Mucosa of descending colon (tissue), 3 donors: ENCODE measurements at regions not wholly inside any gene's neighbourhood (a gene's known extent, or its start where the extent isn't known, plus 50 kb on each side); places are given as distances from the start of the nearest gene placed in this dataset.

Experiments
- ATAC-seq: fragments of 200-7000 bp; cut with Tn5 transposase; one replicate; pipeline ENCODE4 v1.9.1; 2020; ENCODE audit warnings: mild to moderate bottlenecking, moderate library complexity
- DNase-seq, 3 donors: peaks; one replicate each; pipeline ENCODE4 v3.0.0-alpha.2; 2020
- H3K36me3 ChIP-seq: fragments of 200-600 bp; one replicate; pipeline ENCODE4 v1.8.0; 2021; ENCODE audit warnings: low read depth, mild to moderate bottlenecking
- H3K4me1 ChIP-seq: fragments of 200-600 bp; one replicate; pipeline ENCODE4 v1.8.0; 2021; ENCODE audit warnings: low read depth, mild to moderate bottlenecking
- H3K4me3 ChIP-seq: fragments of 200-600 bp; one replicate; pipeline ENCODE4 v1.8.0; 2021; ENCODE audit warnings: mild to moderate bottlenecking
- H3K9me3 ChIP-seq: fragments of 200-600 bp; one replicate; pipeline ENCODE4 v1.8.0; 2021; ENCODE audit warnings: mild to moderate bottlenecking
- CTCF ChIP-seq: fragments of 200-600 bp; IDR thresholded peaks from one replicate; pipeline ENCODE4 v1.8.0; 2022; ENCODE audit warnings: antibody characterized with exemption, mild to moderate bottlenecking
- intact Hi-C, 2 donors: fragments of 100-400 bp; cut with DNase I in 1 of 2; cut with micrococcal nuclease in 1 of 2; formaldehyde crosslinking; loops; one replicate each; pipeline versions ENCODE4 v1.11.0 to v1.11.1; 2022; cut with DNase I, micrococcal nuclease
- donor health status: DM: no; HTN: no; CAD: no; lungs with moderate emphysema.
- donor health status: DM: no; HTN: no; CAD: no.
- donor health status: DM: no; HTN: yes; CAD: no.

GRCh38 chr5:163988566-163988965 is 483.1 kb downstream of the MAT2B start:
- intact Hi-C loops, result no loop called here
- ATAC-seq (no peak), DNase-seq (no peak)
- H3K9me3 ChIP-seq, result no peaks in the 10 kb centered on the region
- no peaks in the 10 kb centered on the region for H3K4me1 ChIP-seq
- H3K36me3 ChIP-seq, result no peaks in the 10 kb centered on the region
- no peak overlapping the region for H3K4me3 ChIP-seq
- TF ChIP-seq CTCF, result no peak

GRCh38 chr5:163993126-163993525 is 487.7 kb downstream of the MAT2B start:
- ATAC-seq, result no peak
- H3K9me3 ChIP-seq, result no peaks in the 10 kb centered on the region
- H3K4me1 ChIP-seq, result no peaks in the 10 kb centered on the region
- H3K4me3 ChIP-seq, result no peak overlapping the region
- no peaks in the 10 kb centered on the region for H3K36me3 ChIP-seq
- TF ChIP-seq CTCF, result no peak
- intact Hi-C loops, result no loop called here
- no peak for DNase-seq

DNA sequence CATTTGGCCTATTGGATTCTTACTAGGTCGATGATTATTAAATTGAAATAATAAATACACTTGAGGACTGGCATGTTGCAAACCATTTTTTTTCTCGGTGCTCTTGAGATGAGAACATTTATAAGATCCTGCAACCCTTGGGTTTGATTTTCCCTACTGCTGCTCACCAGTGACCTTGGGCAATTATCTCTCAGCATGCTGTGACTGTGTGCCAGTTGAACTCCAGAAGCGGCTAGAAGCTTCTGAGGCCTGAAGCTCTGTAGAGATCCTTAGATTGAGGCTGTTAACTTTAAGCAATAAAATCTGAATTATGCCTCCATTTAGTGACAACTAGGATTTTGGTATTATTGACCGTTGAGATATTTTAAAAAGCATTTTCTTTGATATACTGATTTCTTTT is 489.8 kb downstream of the MAT2B start:
- Histone ChIP-seq H3K9me3 (no peaks in the 10 kb centered on the region), H3K4me3 (no peak overlapping the region), H3K36me3 (no peaks in the 10 kb centered on the region), H3K4me1 (no peaks in the 10 kb centered on the region)
- intact Hi-C loops, result no loop called here
- ATAC-seq (no peak), DNase-seq (no peak)
- TF ChIP-seq CTCF, result no peak

DNA sequence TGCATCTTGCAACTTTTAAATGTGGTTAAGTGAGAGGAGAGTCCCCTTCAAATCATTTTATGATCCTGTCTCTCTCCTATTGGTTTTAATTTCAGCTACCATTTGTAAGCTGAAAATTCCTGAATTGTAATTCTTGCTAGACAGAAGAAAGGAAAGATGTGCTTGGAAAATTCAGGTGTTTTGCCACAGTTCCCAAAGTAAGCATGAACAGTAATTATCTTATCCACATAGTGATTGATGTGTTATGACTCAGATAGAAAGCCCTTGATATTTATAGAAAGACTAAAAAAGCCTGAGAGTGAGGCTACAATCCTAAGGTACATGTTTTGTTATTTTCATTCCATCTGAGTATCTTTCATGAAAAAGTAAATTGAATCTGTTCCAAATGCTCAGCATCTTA is 492.5 kb downstream of the MAT2B start:
- intact Hi-C loops, result no loop called here
- no peaks in the 10 kb centered on the region for H3K9me3 ChIP-seq
- no peak overlapping the region for H3K4me3 ChIP-seq
- TF ChIP-seq CTCF, result no peak
- no peaks in the 10 kb centered on the region for H3K4me1 ChIP-seq
- no peak for DNase-seq
- H3K36me3 ChIP-seq, result no peaks in the 10 kb centered on the region
- ATAC-seq, result no peak

DNA sequence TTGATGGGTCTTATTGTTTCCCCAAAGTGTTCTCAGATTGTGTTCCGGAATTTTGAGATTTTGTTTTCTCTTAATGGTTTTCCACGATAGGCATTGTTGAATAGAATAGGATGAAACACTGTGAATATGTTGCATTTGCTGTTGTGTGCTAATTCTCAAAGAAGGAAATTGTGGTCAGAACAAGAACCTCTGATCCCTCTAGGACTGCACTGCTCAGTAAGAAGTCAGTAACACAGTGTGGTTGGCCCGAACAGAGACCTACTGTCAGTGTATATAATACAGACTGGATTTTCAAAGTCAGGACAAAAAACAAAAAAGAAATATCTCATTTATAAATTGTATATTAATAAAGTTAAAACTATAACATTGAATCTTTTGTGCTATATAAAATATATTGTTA is 494.8 kb downstream of the MAT2B start:
- H3K36me3 ChIP-seq, result no peaks in the 10 kb centered on the region
- H3K4me3 ChIP-seq, result no peak overlapping the region
- TF ChIP-seq CTCF, result no peak
- intact Hi-C loops, result no loop called here
- H3K4me1 ChIP-seq, result no peaks in the 10 kb centered on the region
- DNase-seq, result no peak
- no peaks in the 10 kb centered on the region for H3K9me3 ChIP-seq
- no peak for ATAC-seq

GRCh38 chr5:164000819-164001218 is 495.4 kb downstream of the MAT2B start:
- ATAC-seq, result no peak
- intact Hi-C loops, result no loop called here

More at GRCh38 chr5:164000819-164001218, 495.4 kb downstream of the MAT2B start:
- H3K36me3 ChIP-seq, result no peaks in the 10 kb centered on the region
- no peak for DNase-seq
- H3K9me3 ChIP-seq, result no peaks in the 10 kb centered on the region
- no peaks in the 10 kb centered on the region for H3K4me1 ChIP-seq
- TF ChIP-seq CTCF, result no peak
- H3K4me3 ChIP-seq, result no peak overlapping the region
